Cardiac fibroblast (primary cell): ENCODE measurements at regions not wholly inside any gene's neighbourhood (a gene's known extent, or its start where the extent isn't known, plus 50 kb on each side); places are given as distances from the start of the nearest gene placed in this dataset.
"Not testable (repeated sequence)": the region's sequence is repeated elsewhere in the genome, so short reads cannot be mapped to it uniquely, and the experiment has no call there.

ENCODE experiments used
- DNase-seq, 2 donors: peaks; one replicate each; pipeline versions ENCODE4 v3.0.0 to v3.0.0-alpha.2; 2010; ENCODE audit warnings: low read depth in 2 of 2
- H3K4me3 ChIP-seq, 2 donors: replicated peaks in 1 of 2; 1 replicate in 1 of 2; 2 replicates in 1 of 2; pipeline ENCODE4 v1.5.1; 2011; ENCODE audit warnings: low read depth in 2 of 2, low read length in 2 of 2, mild to moderate bottlenecking in 2 of 2, moderate library complexity in 1 of 2
- TF ChIP-seq, protein P1 (sequence below): IDR thresholded peaks from one replicate; pipeline ENCODE4 v1.5.1; 2011; ENCODE audit warnings: low read depth, mild to moderate bottlenecking, low read length, inconsistent platforms

DNA sequence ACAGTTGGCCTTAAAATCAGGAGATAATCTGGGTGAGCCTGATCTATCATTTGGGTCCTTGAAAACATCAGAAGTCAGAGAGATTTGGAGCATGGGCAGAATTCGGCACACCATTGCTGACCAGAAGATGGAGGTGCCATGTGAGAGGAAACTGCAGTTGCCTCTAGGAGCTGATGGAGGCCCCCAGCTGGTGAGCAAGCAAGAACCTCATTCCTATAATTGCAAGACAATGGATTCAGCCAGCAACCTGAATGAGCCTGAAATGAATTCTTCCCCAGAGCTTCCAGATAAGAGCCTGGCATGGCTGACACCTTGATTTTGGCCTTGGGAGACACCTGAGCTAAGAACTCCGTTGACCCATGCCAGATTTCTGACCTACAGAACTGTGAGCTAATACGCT lies 76.3 kb upstream of the FYN start:
- TF ChIP-seq, protein P1, sequence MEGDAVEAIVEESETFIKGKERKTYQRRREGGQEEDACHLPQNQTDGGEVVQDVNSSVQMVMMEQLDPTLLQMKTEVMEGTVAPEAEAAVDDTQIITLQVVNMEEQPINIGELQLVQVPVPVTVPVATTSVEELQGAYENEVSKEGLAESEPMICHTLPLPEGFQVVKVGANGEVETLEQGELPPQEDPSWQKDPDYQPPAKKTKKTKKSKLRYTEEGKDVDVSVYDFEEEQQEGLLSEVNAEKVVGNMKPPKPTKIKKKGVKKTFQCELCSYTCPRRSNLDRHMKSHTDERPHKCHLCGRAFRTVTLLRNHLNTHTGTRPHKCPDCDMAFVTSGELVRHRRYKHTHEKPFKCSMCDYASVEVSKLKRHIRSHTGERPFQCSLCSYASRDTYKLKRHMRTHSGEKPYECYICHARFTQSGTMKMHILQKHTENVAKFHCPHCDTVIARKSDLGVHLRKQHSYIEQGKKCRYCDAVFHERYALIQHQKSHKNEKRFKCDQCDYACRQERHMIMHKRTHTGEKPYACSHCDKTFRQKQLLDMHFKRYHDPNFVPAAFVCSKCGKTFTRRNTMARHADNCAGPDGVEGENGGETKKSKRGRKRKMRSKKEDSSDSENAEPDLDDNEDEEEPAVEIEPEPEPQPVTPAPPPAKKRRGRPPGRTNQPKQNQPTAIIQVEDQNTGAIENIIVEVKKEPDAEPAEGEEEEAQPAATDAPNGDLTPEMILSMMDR, result no peak
- no peak overlapping the region for H3K4me3 ChIP-seq

GRCh38 chr6:111949984-111950383 lies 76.7 kb upstream of the FYN start:
- not testable (repeated sequence) for DNase-seq

More for the DNA sequence above, 76.3 kb upstream of the FYN start:
- DNase-seq, result no peak

GRCh38 chr6:111950661-111951496 lies 77.6 kb upstream of the FYN start:
- no peak overlapping the region for H3K4me3 ChIP-seq
- TF ChIP-seq, protein P1, result no peak
- DNase-seq, result peak; percentile 38 to 52

More at GRCh38 chr6:111949984-111950383, 76.7 kb upstream of the FYN start:
- H3K4me3 ChIP-seq, result not testable (repeated sequence)

DNA sequence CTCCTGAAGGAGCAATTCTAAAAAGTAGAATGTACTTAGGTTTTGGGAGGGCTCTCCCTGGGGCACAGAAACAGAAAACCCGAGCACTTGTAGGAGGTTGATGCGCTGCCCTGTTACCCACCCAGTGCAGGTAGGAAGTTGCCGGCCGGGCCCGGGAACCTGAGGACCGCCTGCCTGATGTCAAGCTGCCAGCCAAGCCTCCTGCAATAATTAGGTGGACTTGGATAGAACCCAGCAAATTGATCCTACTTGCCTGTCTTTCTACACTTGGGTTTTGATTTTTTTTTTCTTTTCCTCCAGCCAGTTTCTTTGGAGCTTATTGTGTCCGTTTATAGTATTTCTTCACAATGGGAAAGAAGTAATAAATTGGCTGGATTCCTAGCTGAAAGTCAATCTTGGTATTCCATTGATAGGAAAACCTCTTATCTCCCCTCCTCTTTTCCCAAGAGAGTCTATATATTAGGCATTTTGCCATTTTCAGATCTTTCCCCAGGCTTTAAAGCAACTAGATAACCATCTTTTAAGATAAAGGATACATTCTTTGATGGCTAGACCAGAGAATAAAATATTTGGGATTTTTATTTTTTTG lies 78.3 kb upstream of the FYN start:
- H3K4me3 ChIP-seq, result no peak overlapping the region
- peak in 1 of 2 donors; percentile 36 for DNase-seq
- TF ChIP-seq, protein P1, result no peak

DNA sequence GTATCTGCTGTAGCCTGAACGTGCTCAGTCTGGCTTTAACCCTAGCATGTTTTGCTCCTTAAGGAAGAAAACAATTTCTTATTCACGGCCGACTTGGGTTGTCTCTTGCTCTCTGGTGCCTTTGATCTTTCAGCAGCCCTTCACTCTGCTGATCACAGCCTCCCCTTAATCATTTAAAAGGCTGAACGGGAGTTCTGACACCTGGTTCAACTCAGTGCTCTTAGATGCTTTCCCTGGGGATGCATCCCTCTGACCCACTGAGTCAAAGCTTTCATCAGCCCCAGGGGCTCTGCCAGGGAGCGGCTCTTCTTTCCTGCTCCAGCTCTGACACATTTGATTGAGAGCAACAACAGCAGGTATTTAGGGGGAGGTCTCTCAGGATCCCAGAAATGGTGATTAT lies 79.0 kb upstream of the FYN start:
- TF ChIP-seq, protein P1, result no peak
- no peak overlapping the region for H3K4me3 ChIP-seq
- peak in 1 of 2 donors; percentile 28 for DNase-seq

DNA sequence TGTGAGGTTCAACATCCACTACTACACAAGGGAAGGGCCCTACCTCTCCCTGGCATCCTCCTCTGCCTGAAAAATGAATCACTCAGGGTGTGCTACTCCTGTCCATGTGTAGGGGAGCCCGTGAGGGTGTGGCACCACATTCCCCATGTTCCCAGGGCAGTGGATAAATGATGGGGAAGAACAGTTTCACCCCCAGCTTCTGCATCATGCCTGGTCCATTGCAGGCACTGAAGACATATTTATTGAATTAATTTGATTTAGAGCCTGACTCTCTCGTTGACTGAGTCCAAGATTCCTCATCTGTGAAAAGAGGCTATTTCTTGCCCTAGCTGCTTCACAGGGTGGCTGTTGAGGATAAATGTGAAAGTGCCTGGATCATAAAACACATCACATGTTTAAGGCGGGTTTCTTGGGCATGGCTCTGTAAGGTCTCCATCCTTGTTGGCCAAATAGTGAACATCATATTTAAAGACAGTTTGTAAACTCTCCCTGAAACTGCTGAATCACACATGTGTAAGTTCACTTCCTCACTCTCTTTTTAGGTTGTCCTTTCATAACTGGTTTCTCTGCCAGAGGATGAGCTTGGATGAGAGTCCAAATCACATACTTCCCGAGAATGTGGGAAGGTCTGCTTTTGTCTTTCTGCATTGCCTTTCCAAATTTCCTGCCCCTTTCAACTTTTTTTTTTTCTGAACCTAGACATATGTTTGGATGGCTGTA lies 79.7 kb upstream of the FYN start:
- TF ChIP-seq, protein P1, result no peak
- DNase-seq, result peak in 1 of 2 donors; percentile 44
- H3K4me3 ChIP-seq, result no peak overlapping the region

DNA sequence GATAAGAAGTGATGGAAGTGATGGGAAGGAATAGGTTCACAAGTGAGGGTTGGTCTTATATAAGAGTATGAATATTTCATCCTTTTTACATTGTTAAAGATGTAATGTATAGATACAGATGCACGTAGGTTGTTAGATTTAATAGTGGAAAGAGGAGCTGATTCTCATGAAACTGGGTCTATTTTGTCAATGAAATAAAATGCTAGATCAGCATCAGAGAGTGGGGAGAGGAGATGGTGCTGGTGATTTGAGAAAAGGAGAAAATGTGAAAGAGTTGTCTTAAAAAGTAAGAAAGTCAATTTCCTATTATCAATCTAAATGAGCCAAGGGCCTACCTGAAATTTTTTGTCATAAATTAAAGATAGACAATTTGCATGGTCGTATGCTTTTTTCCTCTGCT lies 82.8 kb upstream of the FYN start:
- H3K4me3 ChIP-seq, result no peak overlapping the region
- TF ChIP-seq, protein P1, result no peak
- DNase-seq, result no peak
